ENCODE measurements at regions not wholly inside any gene's neighbourhood (a gene's known extent, or its start where the extent isn't known, plus 50 kb on each side); places are given as distances from the start of the nearest gene placed in this dataset.

GRCh38 chrX:25819879-25820278, 318.3 kb upstream of the MAGEB18 start:
- TF ChIP-seq CHD2 (IDR thresholded peaks at IDR 0.05; ENCODE audit: borderline replicate concordance, low read depth, low read length): no peak
- no peak for TF ChIP-seq ZBTB40 (IDR thresholded peaks at IDR 0.05; ENCODE audit: borderline replicate concordance)
- no peak for TF ChIP-seq SKIL (IDR thresholded peaks at IDR 0.05; ENCODE audit: low read depth, poor library complexity, severe bottlenecking)
- TF ChIP-seq JUND (IDR thresholded peaks at IDR 0.05; ENCODE audit: low read depth, low read length): no peak
- no peak for TF ChIP-seq MAX (IDR thresholded peaks at IDR 0.05; ENCODE audit: low read depth, low read length)
- TF ChIP-seq CTCF (IDR thresholded peaks at IDR 0.05 in 2 of 3, conservative IDR thresholded peaks at IDR 0.05 in 1 of 3; ENCODE audit: control insufficient read depth in 2 of 3, extremely low read depth in 1 of 3, insufficient read depth in 1 of 3, low read depth in 3 of 3, low read length in 3 of 3): no peak
- TF ChIP-seq ZNF592 (IDR thresholded peaks at IDR 0.05): no peak
- no peak for TF ChIP-seq ETV6 (conservative IDR thresholded peaks at IDR 0.05 in 1 of 2, IDR thresholded peaks at IDR 0.05 in 1 of 2; ENCODE audit: borderline replicate concordance in 1 of 2, low read depth in 1 of 2)
- TF ChIP-seq CREB1 (IDR thresholded peaks at IDR 0.05; ENCODE audit: low read depth): no peak
- no peak for TF ChIP-seq USF2 (IDR thresholded peaks at IDR 0.05; ENCODE audit: borderline replicate concordance, low read depth, low read length)
- TF ChIP-seq POLR2A (IDR thresholded peaks at IDR 0.05; ENCODE audit: low read depth, low read length): no peak
- no peak for TF ChIP-seq MYC (IDR thresholded peaks at IDR 0.05; ENCODE audit: insufficient read depth, insufficient read length, insufficient replicate concordance, low read length, severe bottlenecking)
